Kidney (tissue), 13 donors: ENCODE measurements at regions not wholly inside any gene's neighbourhood (a gene's known extent, or its start where the extent isn't known, plus 50 kb on each side); places are given as distances from the start of the nearest gene placed in this dataset.

Experiments
- DNase-seq, 5 donors: peaks; one replicate each; pipeline ENCODE4 v3.0.0-alpha.2; 2013 to 2020
- FAIRE-seq: peaks from 2 replicates; lab custom pipeline; 2012; peaks lifted over from hg19 to GRCh38; lab: Jason Lieb, UNC
- H3K27ac ChIP-seq, 2 donors: one replicate each; pipeline ENCODE4 v1.7.0; 2013; ENCODE audit warnings: low read depth in 2 of 2, low read length in 2 of 2, inconsistent platforms in 1 of 2
- H3K27me3 ChIP-seq: one replicate; pipeline ENCODE4 v1.7.1; 2013; ENCODE audit warnings: low read length, inconsistent platforms; ENCODE audit not compliant: control insufficient read depth, insufficient read depth
- H3K36me3 ChIP-seq, 3 donors: one replicate each; pipeline versions ENCODE4 v1.7.0 to v1.7.1; 2013; ENCODE audit warnings: low read length in 3 of 3, control low read depth in 1 of 3, inconsistent platforms in 1 of 3; ENCODE audit not compliant: insufficient read depth in 3 of 3, control insufficient read depth in 2 of 3
- H3K4me1 ChIP-seq, 3 donors: one replicate each; pipeline versions ENCODE4 v1.7.0 to v1.7.1; 2013; ENCODE audit warnings: low read length in 3 of 3, inconsistent platforms in 1 of 3, low read depth in 1 of 3; ENCODE audit not compliant: control insufficient read depth in 2 of 3, insufficient read depth in 2 of 3
- H3K4me3 ChIP-seq, 3 donors: one replicate each; pipeline versions ENCODE4 v1.7.0 to v1.8.1; 2013; ENCODE audit warnings: low read length in 3 of 3, control low read depth in 1 of 3, inconsistent platforms in 1 of 3
- H3K9ac ChIP-seq, 3 donors: one replicate each; pipeline versions ENCODE4 v1.7.0 to v1.7.1; 2013; ENCODE audit warnings: low read length in 3 of 3, control low read depth in 1 of 3, inconsistent platforms in 1 of 3
- H3K9me3 ChIP-seq, 3 donors: one replicate each; pipeline versions ENCODE4 v1.7.0 to v1.7.1; 2013; ENCODE audit warnings: low read length in 3 of 3, control low read depth in 1 of 3, inconsistent platforms in 1 of 3; ENCODE audit not compliant: control insufficient read depth in 2 of 3, insufficient read depth in 1 of 3
- intact Hi-C: fragments of 100-400 bp; cut with DNase I; formaldehyde crosslinking; loops from one replicate; pipeline ENCODE4 v1.11.1; 2022
- TF ChIP-seq, protein P1 (sequence below): IDR thresholded peaks from 3 replicates; pipeline ENCODE4 v1.5.1; 2012; ENCODE audit warnings: mild to moderate bottlenecking, moderate library complexity, borderline replicate concordance; ENCODE audit not compliant: insufficient read depth; ENCODE audit errors: extremely low read depth
- donor health status: control.
- donor health status: control.
- donor health status: control.
- donor health status: control.
- donor health status: control.
- donor health status: DM: yes; HTN: yes; CAD: no.
- donor health status: Normal renal cell carcinoma (clear cell type).

DNA sequence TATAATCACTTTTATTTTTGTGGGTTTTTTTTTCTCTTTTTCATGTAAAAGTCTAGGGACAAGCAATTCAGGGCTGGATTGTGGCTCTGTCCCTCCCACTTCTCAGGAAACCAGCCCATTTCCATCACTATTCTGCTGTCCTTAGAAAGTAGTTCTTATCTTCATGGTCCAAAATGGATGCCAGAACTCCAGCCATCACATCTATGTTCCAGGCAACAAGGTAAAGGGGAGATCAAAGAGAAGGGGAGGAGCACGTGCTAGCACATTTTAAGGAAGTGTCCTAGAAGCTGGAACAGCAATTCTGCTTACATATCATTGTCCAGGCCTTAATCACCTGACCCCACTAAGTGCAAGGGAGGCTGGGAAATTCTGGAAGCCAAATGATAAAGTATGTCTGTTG, 181.1 kb upstream of the C2CD4B start:
- TF ChIP-seq, protein P1, sequence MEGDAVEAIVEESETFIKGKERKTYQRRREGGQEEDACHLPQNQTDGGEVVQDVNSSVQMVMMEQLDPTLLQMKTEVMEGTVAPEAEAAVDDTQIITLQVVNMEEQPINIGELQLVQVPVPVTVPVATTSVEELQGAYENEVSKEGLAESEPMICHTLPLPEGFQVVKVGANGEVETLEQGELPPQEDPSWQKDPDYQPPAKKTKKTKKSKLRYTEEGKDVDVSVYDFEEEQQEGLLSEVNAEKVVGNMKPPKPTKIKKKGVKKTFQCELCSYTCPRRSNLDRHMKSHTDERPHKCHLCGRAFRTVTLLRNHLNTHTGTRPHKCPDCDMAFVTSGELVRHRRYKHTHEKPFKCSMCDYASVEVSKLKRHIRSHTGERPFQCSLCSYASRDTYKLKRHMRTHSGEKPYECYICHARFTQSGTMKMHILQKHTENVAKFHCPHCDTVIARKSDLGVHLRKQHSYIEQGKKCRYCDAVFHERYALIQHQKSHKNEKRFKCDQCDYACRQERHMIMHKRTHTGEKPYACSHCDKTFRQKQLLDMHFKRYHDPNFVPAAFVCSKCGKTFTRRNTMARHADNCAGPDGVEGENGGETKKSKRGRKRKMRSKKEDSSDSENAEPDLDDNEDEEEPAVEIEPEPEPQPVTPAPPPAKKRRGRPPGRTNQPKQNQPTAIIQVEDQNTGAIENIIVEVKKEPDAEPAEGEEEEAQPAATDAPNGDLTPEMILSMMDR: no peak
- Histone ChIP-seq H3K9me3 (no peaks in the 10 kb centered on the region), H3K27ac (no peak overlapping the region), H3K4me3 (no peak overlapping the region), H3K9ac (no peak overlapping the region), H3K36me3 (no peaks in the 10 kb centered on the region), H3K4me1 (no peaks in the 10 kb centered on the region), H3K27me3 (no peaks in the 10 kb centered on the region)
- FAIRE-seq (no peak), DNase-seq (no peak)
- intact Hi-C loops: no loop called here

DNA sequence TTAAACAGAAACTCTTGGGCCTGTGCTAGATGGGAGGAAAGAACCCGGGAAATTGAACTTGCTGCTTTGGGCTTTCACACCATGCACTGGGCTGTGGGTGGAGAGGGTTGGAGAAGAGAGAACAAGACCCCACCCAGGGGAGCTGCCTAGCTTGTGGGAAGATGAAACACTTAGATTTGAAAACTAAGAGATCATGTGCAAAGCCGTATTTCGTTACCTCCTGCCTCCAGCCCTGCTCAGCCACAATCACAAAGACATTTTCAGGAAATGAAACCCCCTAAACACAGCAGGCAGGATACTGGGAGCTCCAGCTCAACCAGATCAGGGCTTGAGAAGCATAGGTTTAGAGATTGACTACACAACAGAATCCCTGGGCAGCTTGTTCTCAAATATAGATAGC, 183.0 kb upstream of the C2CD4B start:
- H3K9ac ChIP-seq: no peak overlapping the region
- H3K4me1 ChIP-seq: no peaks in the 10 kb centered on the region
- no peaks in the 10 kb centered on the region for H3K36me3 ChIP-seq
- no peak for FAIRE-seq
- no peak overlapping the region for H3K27ac ChIP-seq
- H3K27me3 ChIP-seq: no peaks in the 10 kb centered on the region
- intact Hi-C loops: no loop called here
- no peaks in the 10 kb centered on the region for H3K9me3 ChIP-seq
- DNase-seq: no peak
- TF ChIP-seq, protein P1: no peak
- H3K4me3 ChIP-seq: no peak overlapping the region

DNA sequence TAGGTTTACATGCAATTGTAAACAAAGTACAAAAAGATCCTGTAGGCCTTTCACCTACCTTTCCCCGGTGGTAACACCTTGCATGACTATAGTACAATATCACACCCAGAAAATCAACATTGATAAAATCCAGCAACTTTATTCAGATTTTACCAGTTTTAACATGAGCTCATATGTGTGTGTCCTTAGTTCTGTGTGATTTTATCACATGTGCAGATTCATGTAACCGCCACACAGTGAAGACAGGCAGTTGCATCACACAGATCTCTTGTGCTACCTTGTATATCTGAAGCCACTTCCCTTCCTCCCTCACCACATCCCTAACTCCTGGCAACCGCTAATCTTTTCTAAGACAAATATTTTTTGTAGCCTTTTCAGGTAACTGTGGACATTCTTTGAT, 183.5 kb upstream of the C2CD4B start:
- Histone ChIP-seq H3K4me3 (no peak overlapping the region), H3K4me1 (no peaks in the 10 kb centered on the region), H3K9ac (no peak overlapping the region), H3K27me3 (no peaks in the 10 kb centered on the region), H3K27ac (no peak overlapping the region), H3K36me3 (no peaks in the 10 kb centered on the region), H3K9me3 (no peaks in the 10 kb centered on the region)
- intact Hi-C loops: no loop called here
- FAIRE-seq (no peak), DNase-seq (no peak)
- TF ChIP-seq, protein P1: no peak

DNA sequence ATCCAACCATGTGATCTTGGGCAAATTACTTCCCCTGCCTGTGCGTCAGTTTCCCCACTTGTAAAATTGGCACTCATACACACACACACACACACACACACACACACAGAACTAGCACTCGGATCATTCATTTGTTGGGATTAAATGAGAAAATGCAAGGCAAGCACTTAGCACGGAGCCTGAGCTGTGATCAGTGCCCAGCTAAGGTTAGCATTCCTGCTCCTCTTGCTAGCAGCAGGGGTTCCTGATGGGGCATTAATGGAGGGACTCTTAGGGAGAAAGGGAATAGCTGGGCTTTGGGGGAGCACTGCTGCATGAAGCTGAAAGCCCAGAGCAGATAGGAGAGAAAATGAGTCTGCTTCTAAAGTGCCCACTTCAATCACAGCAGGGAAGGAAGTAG, 187.7 kb upstream of the C2CD4B start:
- H3K27me3 ChIP-seq: no peaks in the 10 kb centered on the region
- no peak overlapping the region for H3K4me3 ChIP-seq
- FAIRE-seq (no peak), DNase-seq (no peak)
- H3K9ac ChIP-seq: no peak overlapping the region
- no peaks in the 10 kb centered on the region for H3K36me3 ChIP-seq
- intact Hi-C loops: no loop called here
- no peak overlapping the region for H3K27ac ChIP-seq
- H3K9me3 ChIP-seq: no peaks in the 10 kb centered on the region
- TF ChIP-seq, protein P1: no peak
- no peaks in the 10 kb centered on the region for H3K4me1 ChIP-seq
